ENCODE measurements at regions not wholly inside any gene's neighbourhood (a gene's known extent, or its start where the extent isn't known, plus 50 kb on each side); places are given as distances from the start of the nearest gene placed in this dataset.

DNA sequence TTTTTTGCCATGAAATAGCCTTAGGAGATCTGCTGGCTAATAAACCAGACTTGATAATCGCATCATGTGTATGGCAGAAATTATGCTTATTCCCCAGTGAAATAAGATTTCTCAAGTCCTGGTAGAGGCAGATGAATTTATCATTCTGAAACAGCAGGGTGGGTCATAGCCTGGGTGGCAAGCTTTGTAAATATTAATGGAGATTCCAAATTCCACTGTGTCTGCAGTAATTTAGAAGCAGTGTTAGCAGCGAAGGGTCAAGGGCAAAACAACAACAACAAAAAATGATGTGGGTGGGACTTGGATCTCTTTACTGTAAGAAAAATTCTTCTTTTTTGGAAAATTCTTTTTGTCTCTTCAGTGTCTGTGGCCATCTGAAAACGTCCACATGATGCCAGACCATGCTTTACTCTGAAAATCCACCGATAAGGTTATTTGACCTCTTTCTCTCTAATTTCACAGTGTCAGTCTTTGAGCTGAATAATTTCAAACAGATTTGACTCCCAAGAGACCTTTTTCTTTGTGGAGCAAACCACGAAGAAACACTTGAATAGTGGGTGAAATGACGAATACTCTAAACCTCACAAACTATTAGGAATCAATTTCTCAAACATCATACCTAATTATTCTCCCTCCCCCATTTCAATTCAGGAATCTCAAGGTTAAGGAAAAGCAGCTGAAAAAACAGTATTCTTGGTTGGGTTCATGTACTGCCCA is 106.0 kb upstream of the RPS23 start:
- TF ChIP-seq, protein P1, sequence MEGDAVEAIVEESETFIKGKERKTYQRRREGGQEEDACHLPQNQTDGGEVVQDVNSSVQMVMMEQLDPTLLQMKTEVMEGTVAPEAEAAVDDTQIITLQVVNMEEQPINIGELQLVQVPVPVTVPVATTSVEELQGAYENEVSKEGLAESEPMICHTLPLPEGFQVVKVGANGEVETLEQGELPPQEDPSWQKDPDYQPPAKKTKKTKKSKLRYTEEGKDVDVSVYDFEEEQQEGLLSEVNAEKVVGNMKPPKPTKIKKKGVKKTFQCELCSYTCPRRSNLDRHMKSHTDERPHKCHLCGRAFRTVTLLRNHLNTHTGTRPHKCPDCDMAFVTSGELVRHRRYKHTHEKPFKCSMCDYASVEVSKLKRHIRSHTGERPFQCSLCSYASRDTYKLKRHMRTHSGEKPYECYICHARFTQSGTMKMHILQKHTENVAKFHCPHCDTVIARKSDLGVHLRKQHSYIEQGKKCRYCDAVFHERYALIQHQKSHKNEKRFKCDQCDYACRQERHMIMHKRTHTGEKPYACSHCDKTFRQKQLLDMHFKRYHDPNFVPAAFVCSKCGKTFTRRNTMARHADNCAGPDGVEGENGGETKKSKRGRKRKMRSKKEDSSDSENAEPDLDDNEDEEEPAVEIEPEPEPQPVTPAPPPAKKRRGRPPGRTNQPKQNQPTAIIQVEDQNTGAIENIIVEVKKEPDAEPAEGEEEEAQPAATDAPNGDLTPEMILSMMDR (IDR thresholded peaks at IDR 0.05), result no peak

DNA sequence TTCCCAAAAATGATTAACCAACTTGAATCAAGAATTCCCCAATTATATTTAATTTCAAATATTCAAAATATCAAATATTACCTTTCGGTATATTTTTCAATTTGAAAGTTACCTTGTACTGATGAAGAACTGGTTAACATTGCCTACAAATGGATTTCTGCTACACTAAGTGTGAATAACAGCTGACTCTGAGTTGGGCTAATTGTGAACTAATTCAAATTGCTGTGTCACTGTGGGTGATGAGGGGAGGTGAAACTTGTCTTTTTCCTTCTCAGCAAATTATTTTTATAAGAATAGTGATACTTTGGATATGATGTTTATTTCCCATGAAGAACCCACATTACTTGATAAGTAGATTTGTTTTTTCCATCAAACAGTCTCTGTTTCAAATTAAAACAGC is 103.4 kb upstream of the RPS23 start:
- TF ChIP-seq, protein P1 (IDR thresholded peaks at IDR 0.05), result no peak

DNA sequence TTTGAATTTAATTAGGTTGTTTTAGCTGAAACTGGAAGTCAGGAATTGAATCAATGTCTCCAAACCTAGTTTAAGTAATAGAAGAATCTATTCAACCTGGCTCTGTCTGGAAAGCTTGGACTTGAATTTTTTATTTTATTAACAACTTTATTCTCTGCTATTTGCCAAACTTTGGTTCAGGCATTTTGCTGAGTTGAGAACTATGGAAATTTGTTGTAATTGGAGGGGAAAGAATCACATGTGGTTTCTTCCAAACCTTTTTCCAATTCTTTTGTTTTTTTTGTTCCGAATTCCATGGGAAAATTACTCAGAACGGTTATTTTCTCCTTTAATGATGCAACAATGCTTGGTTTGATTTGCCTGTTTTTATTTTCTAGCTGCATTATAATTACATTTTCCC is 98.2 kb upstream of the RPS23 start:
- TF ChIP-seq, protein P1 (IDR thresholded peaks at IDR 0.05), result no peak

DNA sequence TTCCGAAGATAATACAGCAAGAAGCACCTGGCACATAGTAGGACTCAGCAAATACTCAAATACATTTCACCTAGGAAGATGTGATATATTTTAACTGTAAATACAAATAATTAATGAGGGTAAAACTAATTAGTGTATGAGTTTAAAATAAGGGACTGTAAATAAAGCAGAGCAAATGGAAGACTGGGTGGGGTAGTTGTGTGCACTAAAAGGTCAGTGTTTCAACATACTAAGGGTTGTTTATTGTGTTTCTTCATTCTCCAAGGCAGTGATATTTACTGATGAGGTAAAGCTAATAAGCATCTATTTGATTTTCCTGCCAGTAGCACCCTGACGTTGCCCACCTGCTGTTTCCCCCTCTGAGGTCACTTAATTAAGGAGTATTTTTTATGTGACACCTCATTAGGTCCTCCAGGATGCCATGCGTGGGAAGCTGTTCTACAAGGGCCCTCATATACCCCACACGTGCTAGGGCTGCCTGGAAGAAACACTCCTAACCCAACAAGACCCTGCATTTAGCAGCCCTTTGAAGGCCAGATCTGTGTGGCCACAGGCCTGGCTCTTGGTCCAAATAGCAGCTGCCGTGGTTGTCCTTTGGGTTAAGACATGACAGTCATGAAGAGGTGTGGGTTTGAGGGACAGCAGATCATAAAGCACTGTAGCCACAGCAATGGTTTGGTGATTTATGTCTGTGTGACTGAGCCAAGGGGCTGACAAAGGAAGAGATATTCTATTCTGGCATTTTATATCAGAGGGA is 97.5 kb upstream of the RPS23 start:
- TF ChIP-seq, protein P1 (IDR thresholded peaks at IDR 0.05), result no peak

DNA sequence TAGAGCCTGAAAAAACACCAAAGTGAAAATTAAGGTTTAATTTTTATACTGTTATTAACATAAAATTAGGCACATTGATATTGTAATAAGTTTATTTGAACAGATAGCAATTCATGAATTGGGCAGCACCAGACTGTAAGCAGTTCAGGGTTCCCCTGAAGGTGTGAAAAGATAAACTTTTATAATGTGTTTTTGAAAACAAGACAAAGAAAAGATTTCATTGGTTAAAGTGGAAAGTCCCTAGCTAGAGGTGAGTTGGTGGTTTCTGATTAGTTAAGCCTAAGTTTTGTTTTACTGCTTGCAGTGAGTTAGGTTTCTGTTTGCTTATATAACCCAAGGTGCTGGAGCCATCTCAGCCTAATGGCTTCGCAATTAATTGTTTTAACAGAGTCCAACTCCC is 96.5 kb upstream of the RPS23 start:
- TF ChIP-seq, protein P1 (IDR thresholded peaks at IDR 0.05), result no peak

DNA sequence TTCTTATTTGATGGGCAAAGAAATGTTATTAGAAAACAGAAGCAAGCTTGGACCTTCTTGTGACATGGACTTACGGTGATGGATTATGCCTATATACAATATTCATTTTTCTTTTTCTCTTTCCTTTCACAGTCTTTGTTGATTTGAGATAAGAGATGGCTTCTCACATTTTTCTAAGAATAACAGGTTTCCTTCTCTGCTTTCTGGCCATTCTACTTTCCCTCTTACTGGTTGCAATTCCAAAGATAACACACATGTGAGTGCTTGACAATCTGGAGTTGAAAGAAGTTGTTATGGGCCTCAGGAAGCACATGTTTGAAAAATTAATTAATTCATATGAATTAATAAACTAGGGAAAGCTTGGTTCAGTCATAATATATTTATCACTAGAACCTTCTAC is 89.8 kb upstream of the RPS23 start:
- TF ChIP-seq, protein P1 (IDR thresholded peaks at IDR 0.05), result no peak

DNA sequence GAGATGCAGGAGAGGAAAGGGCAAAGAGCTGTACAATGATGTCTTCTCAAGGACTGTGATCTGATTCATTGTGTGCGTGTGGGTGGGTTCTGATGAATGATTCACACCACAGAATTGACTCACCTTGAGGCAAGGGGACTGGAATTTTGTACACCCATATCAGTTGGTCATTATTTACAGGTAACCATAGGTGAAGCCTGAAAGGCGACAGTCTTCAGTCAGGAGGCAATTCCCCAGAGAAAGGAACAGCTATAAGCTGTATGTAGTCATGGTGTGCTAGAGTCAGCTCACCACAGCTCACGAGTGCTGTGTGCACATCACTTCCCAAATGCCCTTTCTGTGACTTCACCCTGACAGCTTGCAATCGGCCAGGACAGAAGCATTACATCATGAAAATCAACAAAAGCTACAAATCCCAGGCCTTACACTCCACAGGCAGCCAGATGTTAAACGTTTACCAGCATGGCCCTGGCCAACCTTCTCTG is 87.6 kb upstream of the RPS23 start:
- TF ChIP-seq, protein P1 (IDR thresholded peaks at IDR 0.05), result no peak
